ENCODE measurements at regions not wholly inside any gene's neighbourhood (a gene's known extent, or its start where the extent isn't known, plus 50 kb on each side); places are given as distances from the start of the nearest gene placed in this dataset.

DNA sequence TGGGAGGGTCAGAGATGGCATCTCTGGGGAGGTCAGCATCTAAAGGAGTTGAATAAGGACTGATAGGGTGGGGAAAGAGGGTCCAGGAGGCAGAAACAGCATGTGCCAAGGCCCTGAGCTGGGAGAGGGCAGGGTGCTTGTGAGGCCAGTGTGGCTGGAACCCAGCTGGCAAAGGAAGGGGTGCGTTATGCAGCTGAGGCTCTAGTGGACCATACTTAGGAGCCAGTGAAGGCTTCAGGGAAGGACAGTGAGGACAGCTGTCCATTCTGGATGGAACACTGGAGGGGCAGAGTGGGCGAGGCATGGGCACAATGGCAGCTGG is 57.1 kb upstream of the RPL11 start:
- TF ChIP-seq POLR2A (IDR thresholded peaks at IDR 0.05): no peak
- TF ChIP-seq, protein P1, sequence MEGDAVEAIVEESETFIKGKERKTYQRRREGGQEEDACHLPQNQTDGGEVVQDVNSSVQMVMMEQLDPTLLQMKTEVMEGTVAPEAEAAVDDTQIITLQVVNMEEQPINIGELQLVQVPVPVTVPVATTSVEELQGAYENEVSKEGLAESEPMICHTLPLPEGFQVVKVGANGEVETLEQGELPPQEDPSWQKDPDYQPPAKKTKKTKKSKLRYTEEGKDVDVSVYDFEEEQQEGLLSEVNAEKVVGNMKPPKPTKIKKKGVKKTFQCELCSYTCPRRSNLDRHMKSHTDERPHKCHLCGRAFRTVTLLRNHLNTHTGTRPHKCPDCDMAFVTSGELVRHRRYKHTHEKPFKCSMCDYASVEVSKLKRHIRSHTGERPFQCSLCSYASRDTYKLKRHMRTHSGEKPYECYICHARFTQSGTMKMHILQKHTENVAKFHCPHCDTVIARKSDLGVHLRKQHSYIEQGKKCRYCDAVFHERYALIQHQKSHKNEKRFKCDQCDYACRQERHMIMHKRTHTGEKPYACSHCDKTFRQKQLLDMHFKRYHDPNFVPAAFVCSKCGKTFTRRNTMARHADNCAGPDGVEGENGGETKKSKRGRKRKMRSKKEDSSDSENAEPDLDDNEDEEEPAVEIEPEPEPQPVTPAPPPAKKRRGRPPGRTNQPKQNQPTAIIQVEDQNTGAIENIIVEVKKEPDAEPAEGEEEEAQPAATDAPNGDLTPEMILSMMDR (IDR thresholded peaks at IDR 0.05): no peak

Data from esophagus squamous epithelium (tissue), 4 donors.